A549 (cell line): ENCODE measurements at regions not wholly inside any gene's neighbourhood (a gene's known extent, or its start where the extent isn't known, plus 50 kb on each side); places are given as distances from the start of the nearest gene placed in this dataset.

Experiments used
- CHD4 ChIP-seq: fragments of 200-600 bp; sonication (generic); IDR thresholded peaks from 2 replicates; pipeline ENCODE4 v1.6.1; 2016; ENCODE audit warnings: antibody characterized with exemption, mild to moderate bottlenecking, borderline replicate concordance
- FOSL2 ChIP-seq, 2 experiments: fragments of 450-650 bp in 1 of 2; fragments of >200 bp in 1 of 2; sonication (Bioruptor Twin) in 1 of 2; formaldehyde crosslinking; IDR thresholded peaks; 2 replicates each; pipeline versions ENCODE4 v1.5.0 to v1.6.1; 2016 to 2020; ENCODE audit warnings: mild to moderate bottlenecking in 1 of 2, moderate library complexity in 1 of 2
- MYC ChIP-seq: IDR thresholded peaks from 2 replicates; pipeline ENCODE4 v1.6.1; 2012; ENCODE audit warnings: mild to moderate bottlenecking, inconsistent platforms, low read length, improper control_type of control experiment, borderline replicate concordance
- POLR2A ChIP-seq: IDR thresholded peaks from 2 replicates; pipeline ENCODE4 v1.6.1; 2012; ENCODE audit warnings: mild to moderate bottlenecking, low read length
- TF ChIP-seq, protein P1 (sequence below): fragments of >200 bp; sonication (Bioruptor Twin); formaldehyde crosslinking; IDR thresholded peaks from 3 replicates; pipeline ENCODE4 v1.5.1; 2016

DNA sequence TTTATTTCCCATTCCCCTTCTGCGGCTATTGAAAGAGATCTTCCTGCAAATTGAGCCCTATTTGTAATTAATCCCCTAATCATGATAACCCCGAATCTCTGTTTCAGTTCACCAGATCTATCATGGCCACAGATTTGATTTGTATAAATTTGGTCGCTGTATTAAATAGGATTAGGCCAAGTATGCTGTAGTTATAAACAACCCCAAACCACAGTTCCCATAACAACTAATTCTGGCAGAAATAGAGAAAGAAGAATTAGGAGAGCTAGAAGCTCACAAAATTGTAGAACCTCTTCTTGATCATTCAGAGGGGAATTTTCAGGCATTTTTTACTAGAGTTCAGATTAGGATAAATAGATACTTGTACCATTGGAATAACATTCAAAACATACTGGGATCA lies 433.7 kb upstream of the TNP1 start:
- TF ChIP-seq FOSL2 (IDR thresholded peaks at IDR 0.05), result no peak
- no peak for TF ChIP-seq FOSL2 (CRISPR knock-in tag; IDR thresholded peaks at IDR 0.05)
- TF ChIP-seq MYC, result no peak
- TF ChIP-seq CHD4, result no peak
- TF ChIP-seq POLR2A, result no peak
- TF ChIP-seq, protein P1, sequence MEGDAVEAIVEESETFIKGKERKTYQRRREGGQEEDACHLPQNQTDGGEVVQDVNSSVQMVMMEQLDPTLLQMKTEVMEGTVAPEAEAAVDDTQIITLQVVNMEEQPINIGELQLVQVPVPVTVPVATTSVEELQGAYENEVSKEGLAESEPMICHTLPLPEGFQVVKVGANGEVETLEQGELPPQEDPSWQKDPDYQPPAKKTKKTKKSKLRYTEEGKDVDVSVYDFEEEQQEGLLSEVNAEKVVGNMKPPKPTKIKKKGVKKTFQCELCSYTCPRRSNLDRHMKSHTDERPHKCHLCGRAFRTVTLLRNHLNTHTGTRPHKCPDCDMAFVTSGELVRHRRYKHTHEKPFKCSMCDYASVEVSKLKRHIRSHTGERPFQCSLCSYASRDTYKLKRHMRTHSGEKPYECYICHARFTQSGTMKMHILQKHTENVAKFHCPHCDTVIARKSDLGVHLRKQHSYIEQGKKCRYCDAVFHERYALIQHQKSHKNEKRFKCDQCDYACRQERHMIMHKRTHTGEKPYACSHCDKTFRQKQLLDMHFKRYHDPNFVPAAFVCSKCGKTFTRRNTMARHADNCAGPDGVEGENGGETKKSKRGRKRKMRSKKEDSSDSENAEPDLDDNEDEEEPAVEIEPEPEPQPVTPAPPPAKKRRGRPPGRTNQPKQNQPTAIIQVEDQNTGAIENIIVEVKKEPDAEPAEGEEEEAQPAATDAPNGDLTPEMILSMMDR, result no peak
